Activated naive CD8-positive, alpha-beta T cell treated with anti-CD3 and anti-CD28 coated beads for 36 hours (primary cell): ENCODE measurements at regions not wholly inside any gene's neighbourhood (a gene's known extent, or its start where the extent isn't known, plus 50 kb on each side); places are given as distances from the start of the nearest gene placed in this dataset.

Source experiments
- DNase-seq: peaks from one replicate; pipeline ENCODE4 v3.0.0; 2021
- H3K27ac Mint-ChIP-seq: one replicate; pipeline ENCODE4 v1.8.0; 2022; ENCODE audit warnings: mild to moderate bottlenecking, moderate library complexity, mixed read lengths
- H3K27me3 Mint-ChIP-seq: one replicate; pipeline ENCODE4 v1.8.0; 2022; ENCODE audit warnings: mild to moderate bottlenecking, mixed read lengths
- H3K36me3 Mint-ChIP-seq: one replicate; pipeline ENCODE4 v1.8.0; 2021; ENCODE audit warnings: mild to moderate bottlenecking, mixed read lengths
- H3K4me1 Mint-ChIP-seq: one replicate; pipeline ENCODE4 v1.8.0; 2021; ENCODE audit warnings: mixed read lengths
- H3K4me3 Mint-ChIP-seq: one replicate; pipeline ENCODE4 v1.8.0; 2022; ENCODE audit warnings: mild to moderate bottlenecking, moderate library complexity, mixed read lengths
- H3K9me3 Mint-ChIP-seq: one replicate; pipeline ENCODE4 v1.8.0; 2022; ENCODE audit warnings: mixed read lengths

GRCh38 chr5:172561151-172561550, 79.9 kb upstream of the NEURL1B start:
- Mint-ChIP-seq H3K4me1 (no peaks in the 10 kb centered on the region), H3K9me3 (no peaks in the 10 kb centered on the region), H3K36me3 (no peaks in the 10 kb centered on the region), H3K27me3 (no peaks in the 10 kb centered on the region), H3K4me3 (no peak overlapping the region), H3K27ac (no peak overlapping the region)
- no peak for DNase-seq

- H3K27me3 Mint-ChIP-seq: no peaks in the 10 kb centered on the region
- H3K36me3 Mint-ChIP-seq: no peaks in the 10 kb centered on the region
- H3K4me3 Mint-ChIP-seq: no peak overlapping the region
- no peak overlapping the region for H3K27ac Mint-ChIP-seq
- no peaks in the 10 kb centered on the region for H3K4me1 Mint-ChIP-seq
- DNase-seq: no peak
- H3K9me3 Mint-ChIP-seq: no peaks in the 10 kb centered on the region
These were observed 81.8 kb upstream of the NEURL1B start for GRCh38 chr5:172559004-172559932.

- no peaks in the 10 kb centered on the region for H3K4me1 Mint-ChIP-seq
- H3K36me3 Mint-ChIP-seq: no peaks in the 10 kb centered on the region
These were observed 82.7 kb upstream of the NEURL1B start for GRCh38 chr5:172558076-172558976.

GRCh38 chr5:172556971-172557461, 84.0 kb upstream of the NEURL1B start:
- Mint-ChIP-seq H3K4me3 (no peak overlapping the region), H3K36me3 (no peaks in the 10 kb centered on the region), H3K27me3 (no peaks in the 10 kb centered on the region), H3K9me3 (no peaks in the 10 kb centered on the region), H3K4me1 (no peaks in the 10 kb centered on the region), H3K27ac (no peak overlapping the region)
- DNase-seq: no peak

More at GRCh38 chr5:172558076-172558976, 82.7 kb upstream of the NEURL1B start:
- H3K9me3 Mint-ChIP-seq: no peaks in the 10 kb centered on the region
- H3K4me3 Mint-ChIP-seq: no peak overlapping the region
- no peaks in the 10 kb centered on the region for H3K27me3 Mint-ChIP-seq
- H3K27ac Mint-ChIP-seq: no peak overlapping the region
- no peak for DNase-seq

- H3K4me1 Mint-ChIP-seq: no peaks in the 10 kb centered on the region
- H3K9me3 Mint-ChIP-seq: no peaks in the 10 kb centered on the region
- H3K27me3 Mint-ChIP-seq: no peaks in the 10 kb centered on the region
- H3K4me3 Mint-ChIP-seq: no peak overlapping the region
- DNase-seq: no peak
- H3K36me3 Mint-ChIP-seq: no peaks in the 10 kb centered on the region
- no peak overlapping the region for H3K27ac Mint-ChIP-seq
These were observed 84.8 kb upstream of the NEURL1B start for GRCh38 chr5:172556262-172556661.

GRCh38 chr5:172554562-172554961, 86.5 kb upstream of the NEURL1B start:
- no peaks in the 10 kb centered on the region for H3K27me3 Mint-ChIP-seq
- no peak for DNase-seq
- H3K27ac Mint-ChIP-seq: no peak overlapping the region
- H3K4me1 Mint-ChIP-seq: no peaks in the 10 kb centered on the region
- no peaks in the 10 kb centered on the region for H3K36me3 Mint-ChIP-seq
- no peak overlapping the region for H3K4me3 Mint-ChIP-seq
- H3K9me3 Mint-ChIP-seq: no peaks in the 10 kb centered on the region

GRCh38 chr5:172553903-172554302, 87.2 kb upstream of the NEURL1B start:
- Mint-ChIP-seq H3K9me3 (no peaks in the 10 kb centered on the region), H3K27ac (no peak overlapping the region), H3K4me1 (no peaks in the 10 kb centered on the region), H3K36me3 (no peaks in the 10 kb centered on the region), H3K4me3 (no peak overlapping the region), H3K27me3 (no peaks in the 10 kb centered on the region)
- DNase-seq: no peak

- H3K27ac Mint-ChIP-seq: no peak overlapping the region
- no peaks in the 10 kb centered on the region for H3K36me3 Mint-ChIP-seq
- H3K4me3 Mint-ChIP-seq: no peak overlapping the region
- H3K4me1 Mint-ChIP-seq: no peaks in the 10 kb centered on the region
- DNase-seq: no peak
- no peaks in the 10 kb centered on the region for H3K9me3 Mint-ChIP-seq
- H3K27me3 Mint-ChIP-seq: no peaks in the 10 kb centered on the region
These were observed 87.9 kb upstream of the NEURL1B start for GRCh38 chr5:172553167-172553566.

- Mint-ChIP-seq H3K36me3 (no peaks in the 10 kb centered on the region), H3K4me3 (no peak overlapping the region), H3K9me3 (no peaks in the 10 kb centered on the region), H3K27ac (no peak overlapping the region), H3K4me1 (no peaks in the 10 kb centered on the region), H3K27me3 (peaks cover 6% of the 10 kb centered on the region)
- no peak for DNase-seq
These were observed 90.1 kb upstream of the NEURL1B start for GRCh38 chr5:172550996-172551395.

GRCh38 chr5:172550096-172550765, 90.8 kb upstream of the NEURL1B start:
- Mint-ChIP-seq H3K4me3 (no peak overlapping the region), H3K36me3 (no peaks in the 10 kb centered on the region), H3K27me3 (peaks cover 10% of the 10 kb centered on the region), H3K9me3 (no peaks in the 10 kb centered on the region), H3K4me1 (no peaks in the 10 kb centered on the region), H3K27ac (no peak overlapping the region)
- DNase-seq: no peak

- H3K4me3 Mint-ChIP-seq: no peak overlapping the region
- no peaks in the 10 kb centered on the region for H3K9me3 Mint-ChIP-seq
- H3K36me3 Mint-ChIP-seq: no peaks in the 10 kb centered on the region
- DNase-seq: no peak
- H3K27me3 Mint-ChIP-seq: peaks cover 10% of the 10 kb centered on the region
- H3K4me1 Mint-ChIP-seq: no peaks in the 10 kb centered on the region
- H3K27ac Mint-ChIP-seq: no peak overlapping the region
These were observed 91.4 kb upstream of the NEURL1B start for GRCh38 chr5:172549696-172550095.

GRCh38 chr5:172548981-172549687, 91.9 kb upstream of the NEURL1B start:
- no peaks in the 10 kb centered on the region for H3K36me3 Mint-ChIP-seq
- H3K4me3 Mint-ChIP-seq: no peak overlapping the region
- H3K27me3 Mint-ChIP-seq: peaks cover 10% of the 10 kb centered on the region
- DNase-seq: no peak
- no peak overlapping the region for H3K27ac Mint-ChIP-seq
- H3K4me1 Mint-ChIP-seq: no peaks in the 10 kb centered on the region
- H3K9me3 Mint-ChIP-seq: no peaks in the 10 kb centered on the region

- no peaks in the 10 kb centered on the region for H3K9me3 Mint-ChIP-seq
- H3K27me3 Mint-ChIP-seq: peaks cover 10% of the 10 kb centered on the region
- H3K27ac Mint-ChIP-seq: no peak overlapping the region
- H3K4me3 Mint-ChIP-seq: no peak overlapping the region
- no peaks in the 10 kb centered on the region for H3K36me3 Mint-ChIP-seq
- no peak for DNase-seq
- H3K4me1 Mint-ChIP-seq: no peaks in the 10 kb centered on the region
These were observed 92.7 kb upstream of the NEURL1B start for GRCh38 chr5:172548311-172548731.

- no peaks in the 10 kb centered on the region for H3K36me3 Mint-ChIP-seq
- peaks cover 10% of the 10 kb centered on the region for H3K27me3 Mint-ChIP-seq
- H3K27ac Mint-ChIP-seq: no peak overlapping the region
- H3K9me3 Mint-ChIP-seq: no peaks in the 10 kb centered on the region
- H3K4me3 Mint-ChIP-seq: no peak overlapping the region
- no peaks in the 10 kb centered on the region for H3K4me1 Mint-ChIP-seq
- no peak for DNase-seq
These were observed 91.9 kb upstream of the SH3PXD2B start for GRCh38 chr5:172546196-172546595.
